WTC11 (cell line): ENCODE measurements at regions not wholly inside any gene's neighbourhood (a gene's known extent, or its start where the extent isn't known, plus 50 kb on each side); places are given as distances from the start of the nearest gene placed in this dataset.

Experiments used
- ATAC-seq: fragments of 200-7000 bp; cut with Tn5 transposase; 2 replicates; pipeline ENCODE4 v1.10.0; 2021; ENCODE audit warnings: mild to moderate bottlenecking, moderate library complexity
- CTCF ChIA-PET: fragments of 300-600 bp; sonication (Branson Sonifier 250); formaldehyde crosslinking; loops from one replicate; lab custom pipeline; 2021; ENCODE audit warnings: antibody characterized with exemption; lab: Charles Lee
- POLR2A ChIA-PET: fragments of 350-600 bp; sonication (Branson Sonifier 250); formaldehyde crosslinking; loops from one replicate; lab custom pipeline; 2021; ENCODE audit warnings: antibody characterized with exemption; lab: Charles Lee
- DNase-seq: peaks from one replicate; pipeline ENCODE4 v3.0.0; 2021; ENCODE audit warnings: low spot score
- H3K27ac Mint-ChIP-seq: 2 replicates; pipeline ENCODE4 v1.8.0; 2021; ENCODE audit warnings: mixed read lengths
- H3K27me3 Mint-ChIP-seq: 2 replicates; pipeline ENCODE4 v1.8.0; 2021; ENCODE audit warnings: low read depth, mild to moderate bottlenecking, moderate library complexity, mixed read lengths
- H3K36me3 Mint-ChIP-seq: 2 replicates; pipeline ENCODE4 v1.8.0; 2021; ENCODE audit warnings: mixed read lengths
- H3K4me1 Mint-ChIP-seq: 2 replicates; pipeline ENCODE4 v1.8.0; 2022; ENCODE audit warnings: mixed read lengths
- H3K4me3 Mint-ChIP-seq: 2 replicates; pipeline ENCODE4 v1.8.0; 2021; ENCODE audit warnings: mild to moderate bottlenecking, moderate library complexity, mixed read lengths
- H3K9me3 Mint-ChIP-seq: 2 replicates; pipeline ENCODE4 v1.8.0; 2021; ENCODE audit warnings: mixed read lengths
- AFF4 ChIP-seq: sonication (generic); formaldehyde crosslinking; IDR thresholded peaks from 2 replicates; pipeline ENCODE4 v1.8.1; 2023; ENCODE audit warnings: mild to moderate bottlenecking, missing genetic modification reagents, borderline replicate concordance
- ATF1 ChIP-seq: sonication (generic); formaldehyde crosslinking; IDR thresholded peaks from 2 replicates; pipeline ENCODE4 v1.8.1; 2023; ENCODE audit warnings: mild to moderate bottlenecking, moderate library complexity, missing genetic modification reagents
- CREB1 ChIP-seq: sonication (generic); formaldehyde crosslinking; IDR thresholded peaks from 2 replicates; pipeline ENCODE4 v1.8.0; 2023; ENCODE audit warnings: mild to moderate bottlenecking, missing genetic modification reagents
- CREM ChIP-seq: sonication (generic); formaldehyde crosslinking; IDR thresholded peaks from 2 replicates; pipeline ENCODE4 v1.8.1; 2022; ENCODE audit warnings: mild to moderate bottlenecking, missing genetic modification reagents, moderate library complexity
- FOXP1 ChIP-seq: sonication (generic); formaldehyde crosslinking; IDR thresholded peaks from 2 replicates; pipeline ENCODE4 v1.8.0; 2022; ENCODE audit warnings: missing genetic modification reagents, mild to moderate bottlenecking, moderate library complexity, borderline replicate concordance
- FOXP4 ChIP-seq: sonication (generic); formaldehyde crosslinking; IDR thresholded peaks from 2 replicates; pipeline ENCODE4 v1.8.0; 2022; ENCODE audit warnings: mild to moderate bottlenecking, missing genetic modification reagents
- GABPB1 ChIP-seq: sonication (generic); formaldehyde crosslinking; IDR thresholded peaks from 2 replicates; pipeline ENCODE4 v1.8.1; 2023; ENCODE audit warnings: mild to moderate bottlenecking, missing genetic modification reagents
- MLX ChIP-seq: sonication (generic); formaldehyde crosslinking; IDR thresholded peaks from 2 replicates; pipeline ENCODE4 v1.8.1; 2023; ENCODE audit warnings: mild to moderate bottlenecking, missing genetic modification reagents, moderate library complexity
- MYBL2 ChIP-seq: sonication (generic); formaldehyde crosslinking; IDR thresholded peaks from 2 replicates; pipeline ENCODE4 v1.8.1; 2023; ENCODE audit warnings: mild to moderate bottlenecking, moderate library complexity, missing genetic modification reagents
- NFATC4 ChIP-seq: fragments of 250-450 bp; sonication (Bioruptor Pico); IDR thresholded peaks from 2 replicates; pipeline ENCODE4 v1.9.0; 2021; ENCODE audit warnings: mild to moderate bottlenecking
- NFE2L1 ChIP-seq: sonication (generic); formaldehyde crosslinking; IDR thresholded peaks from 2 replicates; pipeline ENCODE4 v1.8.1; 2023; ENCODE audit warnings: missing genetic modification reagents
- NFYB ChIP-seq: sonication (generic); formaldehyde crosslinking; conservative IDR thresholded peaks from 2 replicates; pipeline ENCODE4 v1.8.0; 2022; ENCODE audit warnings: low read depth, missing genetic modification reagents
- PREB ChIP-seq: sonication (generic); formaldehyde crosslinking; IDR thresholded peaks from 2 replicates; pipeline ENCODE4 v1.8.1; 2022; ENCODE audit warnings: mild to moderate bottlenecking, missing genetic modification reagents, moderate library complexity, borderline replicate concordance
- STAT6 ChIP-seq: sonication (generic); formaldehyde crosslinking; conservative IDR thresholded peaks from 2 replicates; pipeline ENCODE4 v1.8.1; 2023; ENCODE audit warnings: mild to moderate bottlenecking, low read depth, missing genetic modification reagents, moderate library complexity
- TP53 ChIP-seq: sonication (generic); formaldehyde crosslinking; IDR thresholded peaks from 2 replicates; pipeline ENCODE4 v1.8.1; 2023; ENCODE audit warnings: mild to moderate bottlenecking, missing genetic modification reagents
- USF2 ChIP-seq: sonication (generic); formaldehyde crosslinking; IDR thresholded peaks from 2 replicates; pipeline ENCODE4 v1.8.1; 2023; ENCODE audit warnings: mild to moderate bottlenecking, missing genetic modification reagents, moderate library complexity
- ZNF281 ChIP-seq: sonication (generic); formaldehyde crosslinking; IDR thresholded peaks from 2 replicates; pipeline ENCODE4 v1.8.0; 2023; ENCODE audit warnings: mild to moderate bottlenecking, missing genetic modification reagents
- ZNF317 ChIP-seq: sonication (generic); formaldehyde crosslinking; IDR thresholded peaks from 2 replicates; pipeline ENCODE4 v1.8.1; 2023; ENCODE audit warnings: low read depth, mild to moderate bottlenecking, moderate library complexity, missing genetic modification reagents, borderline replicate concordance
- ZNF423 ChIP-seq: fragments of 250-450 bp; sonication (Bioruptor Pico); IDR thresholded peaks from 2 replicates; pipeline ENCODE4 v2.1.2; 2022; ENCODE audit warnings: mild to moderate bottlenecking, moderate library complexity
- ZSCAN18 ChIP-seq: fragments of 250-450 bp; sonication (Bioruptor Pico); IDR thresholded peaks from 2 replicates; pipeline ENCODE4 v2.1.2; 2022; ENCODE audit warnings: mild to moderate bottlenecking, moderate library complexity

GRCh38 chr7:25615003-25615402 is 386.7 kb upstream of the NPVF start (continued):
- no peak for TF ChIP-seq STAT6
- TF ChIP-seq USF2 (CRISPR knock-in tag), result no peak
- no peak for TF ChIP-seq GABPB1
- TF ChIP-seq FOXP4 (CRISPR knock-in tag), result no peak
- TF ChIP-seq ATF1 (CRISPR knock-in tag), result no peak
- no peak for TF ChIP-seq MLX (CRISPR knock-in tag)
- TF ChIP-seq PREB (CRISPR knock-in tag), result no peak
- no peak for TF ChIP-seq NFE2L1 (CRISPR knock-in tag)
- no peak for TF ChIP-seq CREM (CRISPR knock-in tag)
- no peak for TF ChIP-seq AFF4
- TF ChIP-seq NFYB (CRISPR knock-in tag), result no peak

- Mint-ChIP-seq H3K9me3 (peaks cover 23% of the 10 kb centered on the region), H3K27me3 (no peaks in the 10 kb centered on the region; the same call in none of the 2 replicates), H3K4me1 (peaks cover 4% of the 10 kb centered on the region), H3K27ac (no peak overlapping the region), H3K4me3 (no peak overlapping the region), H3K36me3 (peaks cover 11% of the 10 kb centered on the region)
- ChIA-PET CTCF (no interaction called here), POLR2A (no interaction called here)
- no peak for ATAC-seq
- no peak for DNase-seq
- TF ChIP-seq MYBL2 (CRISPR knock-in tag) (no peak), PREB (CRISPR knock-in tag) (no peak), ZNF423 (no peak), FOXP1 (CRISPR knock-in tag) (no peak), TP53 (CRISPR knock-in tag) (no peak), ZNF317 (no peak), CREB1 (CRISPR knock-in tag) (no peak), ZSCAN18 (CRISPR knock-in tag) (no peak), ZNF281 (no peak), NFATC4 (CRISPR knock-in tag) (no peak)
These were observed 387.3 kb upstream of the NPVF start for GRCh38 chr7:25615593-25615992.
